ENCODE measurements at regions not wholly inside any gene's neighbourhood (a gene's known extent, or its start where the extent isn't known, plus 50 kb on each side); places are given as distances from the start of the nearest gene placed in this dataset.

DNA sequence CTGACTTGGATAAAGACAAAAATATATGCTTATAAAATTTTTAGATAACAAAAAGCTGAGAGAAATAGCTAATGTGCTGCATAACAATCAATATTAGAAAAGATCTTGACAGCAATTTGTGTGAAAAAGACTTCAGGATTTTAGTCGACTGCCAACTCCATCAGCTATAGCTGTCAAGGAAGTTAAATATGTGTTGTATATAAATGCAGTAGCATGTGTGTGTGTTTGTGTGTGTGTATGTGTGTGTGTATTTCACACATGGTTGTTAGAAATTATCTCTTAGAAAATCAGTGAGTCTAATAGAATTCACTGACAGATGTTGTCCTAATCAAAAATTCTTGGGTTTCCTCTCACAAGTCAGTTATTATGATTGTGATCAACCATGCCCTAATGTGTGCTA is 171.2 kb downstream of the CASP12 start (continued):
- no peak for TF ChIP-seq ZNF184 (CRISPR knock-in tag; IDR thresholded peaks at IDR 0.05)
- TF ChIP-seq, protein P1, sequence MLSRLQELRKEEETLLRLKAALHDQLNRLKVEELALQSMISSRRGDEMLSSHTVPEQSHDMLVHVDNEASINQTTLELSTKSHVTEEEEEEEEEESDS (CRISPR knock-in tag; IDR thresholded peaks at IDR 0.05): no peak
- no peak for TF ChIP-seq CBX2 (IDR thresholded peaks at IDR 0.05; ENCODE audit: insufficient read depth, low read length, poor library complexity, severe bottlenecking)
- no peak for TF ChIP-seq SUPT5H (IDR thresholded peaks at IDR 0.05)
- TF ChIP-seq SIN3B (IDR thresholded peaks at IDR 0.05; ENCODE audit: low read depth): no peak
- no peak for TF ChIP-seq COPS2 (conservative IDR thresholded peaks at IDR 0.05)
- TF ChIP-seq, protein P2, sequence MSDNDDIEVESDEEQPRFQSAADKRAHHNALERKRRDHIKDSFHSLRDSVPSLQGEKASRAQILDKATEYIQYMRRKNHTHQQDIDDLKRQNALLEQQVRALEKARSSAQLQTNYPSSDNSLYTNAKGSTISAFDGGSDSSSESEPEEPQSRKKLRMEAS (CRISPR knock-in tag; IDR thresholded peaks at IDR 0.05): no peak
- TF ChIP-seq, protein P3, sequence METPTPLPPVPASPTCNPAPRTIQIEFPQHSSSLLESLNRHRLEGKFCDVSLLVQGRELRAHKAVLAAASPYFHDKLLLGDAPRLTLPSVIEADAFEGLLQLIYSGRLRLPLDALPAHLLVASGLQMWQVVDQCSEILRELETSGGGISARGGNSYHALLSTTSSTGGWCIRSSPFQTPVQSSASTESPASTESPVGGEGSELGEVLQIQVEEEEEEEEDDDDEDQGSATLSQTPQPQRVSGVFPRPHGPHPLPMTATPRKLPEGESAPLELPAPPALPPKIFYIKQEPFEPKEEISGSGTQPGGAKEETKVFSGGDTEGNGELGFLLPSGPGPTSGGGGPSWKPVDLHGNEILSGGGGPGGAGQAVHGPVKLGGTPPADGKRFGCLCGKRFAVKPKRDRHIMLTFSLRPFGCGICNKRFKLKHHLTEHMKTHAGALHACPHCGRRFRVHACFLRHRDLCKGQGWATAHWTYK (CRISPR knock-in tag; IDR thresholded peaks at IDR 0.05): no peak
- TF ChIP-seq ELF2 (CRISPR knock-in tag; IDR thresholded peaks at IDR 0.05): no peak
- TF ChIP-seq TBP (optimal IDR thresholded peaks at IDR 0.05; ENCODE audit: low read depth, low read length): no peak
- no peak for TF ChIP-seq TEAD1 (CRISPR knock-in tag; IDR thresholded peaks at IDR 0.05)

All from K562 (cell line).